Adrenal gland (tissue), 9 donors: ENCODE measurements at regions not wholly inside any gene's neighbourhood (a gene's known extent, or its start where the extent isn't known, plus 50 kb on each side); places are given as distances from the start of the nearest gene placed in this dataset.

ENCODE experiments used
- DNase-seq, 7 donors: peaks; one replicate each; pipeline ENCODE4 v3.0.0-alpha.2; 2019 to 2020
- H3K27ac ChIP-seq, 5 donors: fragments of 200-600 bp; sonication (generic) in 4 of 5; 1 replicate in 3 of 5; 2 replicates in 2 of 5; pipeline versions ENCODE4 v1.5.1 to v1.8.0; 2016 to 2020; ENCODE audit warnings: mild to moderate bottlenecking in 1 of 5
- H3K27me3 ChIP-seq: fragments of 200-600 bp; 2 replicates; pipeline ENCODE4 v1.8.0; 2021
- H3K36me3 ChIP-seq, 2 donors: fragments of 200-600 bp; replicated peaks in 1 of 2; 1 replicate in 1 of 2; 2 replicates in 1 of 2; pipeline versions ENCODE4 v1.5.1 to v1.8.0; 2018 to 2022
- H3K4me1 ChIP-seq, 2 donors: fragments of 200-600 bp; replicated peaks in 1 of 2; 1 replicate in 1 of 2; 2 replicates in 1 of 2; pipeline versions ENCODE4 v1.5.1 to v1.8.0; 2018 to 2021
- H3K4me3 ChIP-seq, 4 donors: fragments of 200-600 bp; sonication (generic) in 3 of 4; one replicate each; pipeline ENCODE4 v1.5.1; 2016 to 2018
- H3K9me3 ChIP-seq, 3 donors: fragments of 200-600 bp; sonication (generic) in 1 of 3; replicated peaks in 1 of 3; 1 replicate in 2 of 3; 2 replicates in 1 of 3; pipeline versions ENCODE4 v1.5.1 to v1.8.0; 2016 to 2021
- POLR2A ChIP-seq, 2 donors: fragments of 450-650 bp; IDR thresholded peaks; one replicate each; pipeline ENCODE4 v1.6.1; 2017; ENCODE audit warnings: antibody characterized with exemption in 2 of 2, mild to moderate bottlenecking in 2 of 2, moderate library complexity in 1 of 2
- WGBS, 4 donors: extraction: QIAGEN DNeasy Blood & Tissue Kit in 2 of 4; methylation state at CpG; one replicate each; pipeline versions ENCODE4 v1.1.5 to v1.1.7; 2013 to 2017; 5-methylcytosine and 5-hydroxymethylcytosine counted together
- intact Hi-C, 2 donors: fragments of 100-400 bp; cut with DNase I; formaldehyde crosslinking; loops; one replicate each; pipeline versions ENCODE4 v1.14.1 to v1.15.0; 2022 to 2023
- TF ChIP-seq, protein P1 (sequence below), 6 experiments: fragments of 450-650 bp in 4 of 6; fragments of 200-600 bp in 2 of 6; sonication (generic) in 1 of 6; IDR thresholded peaks; 1 replicate in 5 of 6; 2 replicates in 1 of 6; pipeline versions ENCODE4 v1.5.1 to v1.8.0; 2016 to 2021; ENCODE audit warnings: antibody characterized with exemption in 6 of 6, mild to moderate bottlenecking in 2 of 6, moderate library complexity in 1 of 6
- donor health status: healthy with polysubstance abuse.
- donor health status: Bipolar disorder and iron deficiency.
- donor health status: DM: yes; HTN: yes; CAD: no.
- donor health status: DM: no; HTN: no; CAD: no.
- donor health status: DM: no; HTN: no; CAD: no.

DNA sequence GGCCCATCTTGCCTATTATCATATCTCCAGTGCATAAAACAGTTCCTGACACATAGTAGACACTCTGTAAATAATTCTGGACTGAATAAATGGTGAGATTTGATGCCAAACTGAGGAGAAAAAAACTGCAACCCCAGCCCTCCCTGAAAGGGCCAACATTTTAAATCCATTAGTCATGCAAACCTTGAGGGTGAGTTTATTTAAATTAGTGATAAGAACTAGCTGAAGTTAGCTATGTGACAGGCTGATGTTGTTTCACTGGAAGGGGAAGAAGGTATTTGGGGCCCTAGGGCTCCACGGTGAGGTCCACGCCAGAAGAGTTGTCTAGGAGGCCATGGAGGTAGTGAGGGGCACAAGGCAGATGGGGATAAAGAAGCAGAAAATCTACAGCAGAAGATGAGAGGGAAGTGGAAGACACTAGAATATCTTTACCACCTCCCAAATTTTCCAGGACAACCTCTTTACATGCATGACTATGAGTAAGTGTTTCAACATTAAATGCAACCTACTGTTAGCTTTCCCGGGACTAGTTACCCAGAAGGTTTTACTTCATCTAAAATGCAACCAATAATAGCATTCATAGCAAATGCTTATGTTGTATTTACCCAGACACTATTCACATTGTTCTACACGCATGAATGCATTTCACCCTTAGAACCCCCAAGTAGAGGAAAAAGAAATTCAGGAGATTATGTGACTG, 183.2 kb upstream of the LYZL1 start:
- H3K36me3 ChIP-seq = no peaks in the 10 kb centered on the region
- intact Hi-C loops = no loop called here
- H3K9me3 ChIP-seq = no peaks in the 10 kb centered on the region
- WGBS, 4 donors = 74 to 82% (median 77%) methylated on average over 4 of the region's 4 CpGs
- no peak overlapping the region for H3K4me3 ChIP-seq
- TF ChIP-seq, protein P1, sequence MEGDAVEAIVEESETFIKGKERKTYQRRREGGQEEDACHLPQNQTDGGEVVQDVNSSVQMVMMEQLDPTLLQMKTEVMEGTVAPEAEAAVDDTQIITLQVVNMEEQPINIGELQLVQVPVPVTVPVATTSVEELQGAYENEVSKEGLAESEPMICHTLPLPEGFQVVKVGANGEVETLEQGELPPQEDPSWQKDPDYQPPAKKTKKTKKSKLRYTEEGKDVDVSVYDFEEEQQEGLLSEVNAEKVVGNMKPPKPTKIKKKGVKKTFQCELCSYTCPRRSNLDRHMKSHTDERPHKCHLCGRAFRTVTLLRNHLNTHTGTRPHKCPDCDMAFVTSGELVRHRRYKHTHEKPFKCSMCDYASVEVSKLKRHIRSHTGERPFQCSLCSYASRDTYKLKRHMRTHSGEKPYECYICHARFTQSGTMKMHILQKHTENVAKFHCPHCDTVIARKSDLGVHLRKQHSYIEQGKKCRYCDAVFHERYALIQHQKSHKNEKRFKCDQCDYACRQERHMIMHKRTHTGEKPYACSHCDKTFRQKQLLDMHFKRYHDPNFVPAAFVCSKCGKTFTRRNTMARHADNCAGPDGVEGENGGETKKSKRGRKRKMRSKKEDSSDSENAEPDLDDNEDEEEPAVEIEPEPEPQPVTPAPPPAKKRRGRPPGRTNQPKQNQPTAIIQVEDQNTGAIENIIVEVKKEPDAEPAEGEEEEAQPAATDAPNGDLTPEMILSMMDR (IDR thresholded peaks at IDR 0.05) = no peak
- TF ChIP-seq POLR2A (IDR thresholded peaks at IDR 0.05) = no peak
- H3K27ac ChIP-seq = no peak overlapping the region
- H3K27me3 ChIP-seq = no peaks in the 10 kb centered on the region
- peak in 2 of 7 donors; percentile 5 to 21 for DNase-seq
- H3K4me1 ChIP-seq = peaks cover 0 to 9% of the 10 kb centered on the region in 2 donors

DNA sequence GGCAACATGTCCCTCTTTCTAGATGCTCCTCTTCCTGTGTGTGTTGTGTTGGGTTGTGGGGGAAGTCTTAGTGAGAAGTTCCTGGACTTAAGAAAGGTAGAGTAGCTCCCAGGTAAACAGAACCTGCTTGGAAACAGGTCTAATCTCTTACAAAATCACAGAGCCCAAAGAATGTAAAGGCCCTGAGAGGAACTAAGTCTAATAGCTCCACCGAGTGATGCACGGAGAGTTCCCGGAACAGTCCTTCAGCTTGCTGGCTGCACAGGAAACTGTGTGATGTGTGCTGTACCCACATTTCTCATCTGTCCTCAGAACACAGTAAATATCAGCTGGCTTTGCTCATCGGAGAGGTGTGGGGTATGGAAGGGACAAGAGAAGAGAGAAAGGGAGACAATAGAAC, 182.6 kb upstream of the LYZL1 start:
- 69 to 84% (median 81%) methylated on average over 4 of the region's 4 CpGs for WGBS, 4 donors
- Histone ChIP-seq H3K4me3 (no peak overlapping the region), H3K27ac (no peak overlapping the region), H3K27me3 (no peaks in the 10 kb centered on the region), H3K9me3 (no peaks in the 10 kb centered on the region), H3K36me3 (no peaks in the 10 kb centered on the region), H3K4me1 (peaks cover 0 to 9% of the 10 kb centered on the region in 2 donors)
- DNase-seq = no peak
- TF ChIP-seq POLR2A (IDR thresholded peaks at IDR 0.05) = no peak
- TF ChIP-seq, protein P1 (IDR thresholded peaks at IDR 0.05) = no peak
- intact Hi-C loops = no loop called here

DNA sequence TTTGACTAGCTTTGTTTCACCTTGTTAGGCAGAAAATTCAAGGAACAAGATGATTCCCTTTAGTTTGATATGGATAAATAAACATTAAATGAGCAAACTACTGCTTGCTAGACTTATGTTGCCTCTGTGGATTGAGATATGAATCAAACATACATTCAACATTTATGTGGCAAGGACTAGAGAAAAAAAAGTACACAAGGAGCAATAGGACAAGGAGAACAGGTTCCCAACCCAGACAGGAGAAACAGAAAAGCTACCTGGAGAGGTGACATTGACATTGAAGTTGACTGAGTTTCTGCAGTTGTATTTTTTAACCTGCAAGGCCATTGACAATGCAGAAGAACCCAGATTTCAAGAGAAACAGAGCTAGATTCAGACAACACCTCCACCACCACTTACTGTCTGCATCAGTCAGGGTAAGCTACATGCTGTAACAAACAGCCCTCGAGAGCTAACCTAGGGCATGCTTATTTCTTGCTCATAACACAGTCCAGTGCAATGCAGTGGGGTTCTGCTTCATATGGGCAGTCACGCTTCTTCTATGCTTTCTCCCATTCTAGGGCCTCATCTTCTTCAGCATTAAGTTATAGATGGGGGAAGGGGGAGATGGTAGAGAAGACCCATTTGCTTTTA, 180.9 kb upstream of the LYZL1 start:
- Histone ChIP-seq H3K4me3 (no peak overlapping the region), H3K9me3 (no peaks in the 10 kb centered on the region), H3K27me3 (no peaks in the 10 kb centered on the region), H3K4me1 (peaks cover 0 to 9% of the 10 kb centered on the region in 2 donors), H3K27ac (no peak overlapping the region), H3K36me3 (no peaks in the 10 kb centered on the region)
- intact Hi-C loops = no loop called here
- 91 to 98% (median 96%) methylated on average over 2 of the region's 2 CpGs for WGBS, 4 donors
- TF ChIP-seq, protein P1 (IDR thresholded peaks at IDR 0.05) = no peak
- TF ChIP-seq POLR2A (IDR thresholded peaks at IDR 0.05) = no peak
- no peak for DNase-seq

DNA sequence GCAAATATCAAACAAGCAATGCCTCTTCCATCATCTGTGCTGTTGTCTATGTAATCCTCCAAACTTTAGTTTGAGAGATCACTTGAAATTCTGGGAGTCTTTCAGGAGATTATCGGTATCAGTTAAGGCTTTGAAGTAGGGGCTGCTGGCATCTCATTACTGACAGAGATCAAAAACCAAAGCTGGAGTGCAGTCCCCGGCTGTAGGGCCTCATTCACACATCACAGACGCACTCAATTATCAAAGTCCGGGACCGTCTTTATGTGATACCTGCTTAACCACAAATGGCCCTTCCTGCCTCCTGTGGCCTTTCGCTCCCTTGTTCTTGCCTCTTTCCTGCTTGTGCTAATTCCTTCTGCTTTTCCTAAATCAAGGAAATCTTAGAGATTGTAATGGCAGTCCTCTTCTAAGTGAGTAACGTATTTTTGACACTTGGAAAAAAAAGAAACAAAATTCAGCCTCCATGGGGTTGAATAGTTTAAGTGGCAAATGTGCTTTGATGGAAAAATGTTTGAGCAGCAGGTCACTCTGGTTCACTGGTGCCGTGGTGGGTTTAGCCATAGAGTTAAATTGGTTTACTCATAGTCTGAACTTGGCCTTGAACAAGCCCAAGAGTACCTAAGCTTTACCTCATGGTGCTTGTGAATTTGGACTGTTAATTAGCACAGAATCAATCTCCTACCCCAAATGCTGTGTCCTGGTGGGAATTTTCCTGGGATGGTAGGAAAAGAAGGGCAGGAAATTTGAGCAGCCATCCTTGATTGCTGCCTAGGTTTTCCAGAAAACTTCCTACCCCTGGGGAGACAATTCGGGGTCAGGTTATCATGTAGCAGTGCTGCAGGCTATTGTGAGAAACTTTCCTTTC, 178.9 kb upstream of the LYZL1 start:
- H3K4me3 ChIP-seq = no peak overlapping the region
- peaks cover 0 to 8% of the 10 kb centered on the region in 2 donors for H3K4me1 ChIP-seq
- H3K36me3 ChIP-seq = no peaks in the 10 kb centered on the region
- H3K27ac ChIP-seq = no peak overlapping the region
- no peak for DNase-seq
- 89 to 97% (median 93%) methylated on average over 9 of the region's 9 CpGs for WGBS, 4 donors
- intact Hi-C loops = no loop called here
- no peaks in the 10 kb centered on the region for H3K27me3 ChIP-seq
- H3K9me3 ChIP-seq = no peaks in the 10 kb centered on the region
- TF ChIP-seq, protein P1 (IDR thresholded peaks at IDR 0.05) = no peak
- TF ChIP-seq POLR2A (IDR thresholded peaks at IDR 0.05) = no peak
